Amygdala (tissue), 56 donors: ENCODE measurements at regions not wholly inside any gene's neighbourhood (a gene's known extent, or its start where the extent isn't known, plus 50 kb on each side); places are given as distances from the start of the nearest gene placed in this dataset.

Experiments
- DNase-seq, 56 donors: peaks; one replicate each; lab custom pipeline; 2025; lab: John Stamatoyannopoulos, UW

- no peak for DNase-seq
Measured at GRCh38 chr14:89614009-89614691, 197.1 kb upstream of the FOXN3 start.

GRCh38 chr14:89613260-89614008 lies 196.4 kb upstream of the FOXN3 start:
- DNase-seq = no peak

DNA sequence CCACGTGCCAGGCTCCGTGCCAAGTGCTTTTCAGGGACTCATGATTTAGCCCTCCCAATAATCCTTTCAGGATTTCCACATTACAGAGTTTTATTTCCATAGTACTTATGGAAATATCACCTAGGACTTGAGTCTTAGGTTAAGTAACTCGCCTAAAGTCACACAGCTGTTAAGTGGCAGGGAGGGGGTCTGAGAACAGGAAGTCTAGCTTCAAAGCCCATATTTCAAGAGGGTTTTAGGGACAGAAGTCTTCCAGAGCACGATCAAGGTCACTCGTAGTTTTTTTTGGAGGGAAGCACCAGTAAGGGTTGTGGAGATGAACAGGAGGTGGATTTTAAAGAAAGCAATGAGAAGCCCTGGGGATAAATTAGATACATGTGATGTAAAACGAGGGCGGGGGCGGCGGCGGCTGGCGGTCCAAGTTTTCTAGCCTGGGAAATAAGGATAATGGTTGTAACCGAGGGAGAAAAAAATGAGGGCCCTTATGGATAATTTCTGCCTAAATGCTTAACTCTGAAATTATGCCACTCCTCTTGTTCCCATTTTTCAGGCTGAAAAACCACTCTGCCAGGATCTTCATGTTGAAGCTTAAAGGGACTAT lies 192.6 kb upstream of the FOXN3 start:
- no peak for DNase-seq

DNA sequence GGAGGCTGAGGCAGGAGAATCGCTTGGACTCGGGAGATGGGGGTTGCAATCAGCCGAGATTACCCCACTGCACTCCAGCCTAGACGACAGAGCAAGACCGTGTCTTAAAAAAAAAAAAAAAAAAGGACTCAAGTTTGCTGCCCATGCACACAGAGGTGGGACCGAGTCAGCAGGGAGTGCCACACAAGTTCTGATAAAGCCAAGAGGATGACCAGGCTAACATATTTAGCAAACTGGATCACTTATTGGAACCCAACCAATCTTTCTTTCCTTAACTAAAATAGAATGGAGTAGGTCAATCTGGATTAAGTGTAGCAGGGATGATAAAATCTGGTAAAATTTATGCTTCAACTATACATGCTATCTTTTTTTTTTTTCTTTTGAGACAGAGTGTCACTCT lies 190.4 kb upstream of the FOXN3 start:
- DNase-seq = no peak

DNA sequence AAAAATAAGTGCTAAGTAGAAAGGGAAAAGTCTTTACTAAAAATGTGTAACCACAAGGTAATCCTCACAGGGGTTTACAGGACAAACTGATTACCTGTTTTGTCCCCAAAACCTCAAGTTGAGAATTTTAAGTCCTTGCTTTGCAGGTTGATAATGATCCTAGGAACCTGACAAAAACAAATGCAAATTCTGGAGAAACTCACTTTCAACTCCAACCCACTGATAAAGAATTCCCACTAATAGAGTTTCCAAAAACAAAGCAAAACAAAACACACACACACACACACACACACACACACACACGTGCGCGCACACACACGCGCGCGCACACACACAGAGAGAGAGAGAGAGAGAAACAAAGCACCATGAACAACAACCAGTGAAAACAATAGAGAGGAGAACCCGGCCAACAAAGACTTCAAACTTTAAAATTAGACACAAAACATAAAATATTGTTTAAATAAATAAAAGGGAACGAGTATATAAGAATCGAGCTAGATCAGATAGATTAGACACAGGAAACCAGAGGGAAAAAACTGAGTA lies 187.0 kb upstream of the FOXN3 start:
- DNase-seq = no peak

- no peak for DNase-seq
Measured at GRCh38 chr14:89600950-89601826, 184.2 kb upstream of the FOXN3 start.

GRCh38 chr14:89600029-89600428 lies 183.0 kb upstream of the FOXN3 start:
- DNase-seq = no peak

- no peak for DNase-seq
Measured at GRCh38 chr14:89598548-89599186, 181.6 kb upstream of the FOXN3 start.

- DNase-seq = no peak
Measured at GRCh38 chr14:89592961-89593360, 175.9 kb upstream of the FOXN3 start.

DNA sequence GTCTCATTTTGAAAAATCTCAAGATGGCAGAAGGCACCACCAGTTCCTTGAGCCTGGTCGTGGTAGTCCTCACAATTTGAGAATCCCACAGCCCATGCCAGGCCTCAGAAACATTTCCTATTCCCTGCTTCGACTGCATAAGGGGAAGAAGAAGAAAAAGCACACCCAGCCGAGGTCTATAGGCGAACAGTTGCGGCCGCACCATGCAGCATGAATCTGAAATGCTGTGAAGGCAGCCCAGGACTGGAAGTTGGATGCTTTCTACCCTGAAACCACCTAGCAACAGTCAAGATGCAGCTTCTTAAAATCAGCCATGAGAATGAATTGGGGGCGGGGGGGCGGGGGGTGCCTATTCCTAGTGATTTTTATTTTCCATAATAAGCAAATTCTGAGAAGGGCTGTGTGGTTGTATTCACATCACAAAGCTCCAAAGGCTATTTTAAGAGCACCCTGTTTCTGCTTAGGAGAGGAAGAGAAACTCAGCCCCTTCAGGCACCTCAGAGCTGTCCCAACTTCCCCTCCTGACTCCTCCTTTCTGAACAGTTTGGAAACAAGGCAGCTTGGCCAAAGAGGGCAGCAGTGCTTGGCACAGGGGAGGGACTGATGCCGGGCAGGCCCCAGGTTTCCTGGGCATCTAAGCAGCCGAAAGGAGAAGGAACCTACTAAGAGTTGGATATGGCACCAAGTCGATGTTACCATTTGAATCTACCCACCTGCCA lies 172.5 kb upstream of the FOXN3 start:
- DNase-seq = peak in 11 of 56 donors; percentile 5 to 48 (median 18)

- no peak for DNase-seq
Measured at GRCh38 chr14:89588840-89589296, 171.8 kb upstream of the FOXN3 start.

GRCh38 chr14:89588016-89588415 lies 171.0 kb upstream of the FOXN3 start:
- no peak for DNase-seq

- no peak for DNase-seq
Measured at GRCh38 chr14:89587136-89587420, 170.0 kb upstream of the FOXN3 start.

DNA sequence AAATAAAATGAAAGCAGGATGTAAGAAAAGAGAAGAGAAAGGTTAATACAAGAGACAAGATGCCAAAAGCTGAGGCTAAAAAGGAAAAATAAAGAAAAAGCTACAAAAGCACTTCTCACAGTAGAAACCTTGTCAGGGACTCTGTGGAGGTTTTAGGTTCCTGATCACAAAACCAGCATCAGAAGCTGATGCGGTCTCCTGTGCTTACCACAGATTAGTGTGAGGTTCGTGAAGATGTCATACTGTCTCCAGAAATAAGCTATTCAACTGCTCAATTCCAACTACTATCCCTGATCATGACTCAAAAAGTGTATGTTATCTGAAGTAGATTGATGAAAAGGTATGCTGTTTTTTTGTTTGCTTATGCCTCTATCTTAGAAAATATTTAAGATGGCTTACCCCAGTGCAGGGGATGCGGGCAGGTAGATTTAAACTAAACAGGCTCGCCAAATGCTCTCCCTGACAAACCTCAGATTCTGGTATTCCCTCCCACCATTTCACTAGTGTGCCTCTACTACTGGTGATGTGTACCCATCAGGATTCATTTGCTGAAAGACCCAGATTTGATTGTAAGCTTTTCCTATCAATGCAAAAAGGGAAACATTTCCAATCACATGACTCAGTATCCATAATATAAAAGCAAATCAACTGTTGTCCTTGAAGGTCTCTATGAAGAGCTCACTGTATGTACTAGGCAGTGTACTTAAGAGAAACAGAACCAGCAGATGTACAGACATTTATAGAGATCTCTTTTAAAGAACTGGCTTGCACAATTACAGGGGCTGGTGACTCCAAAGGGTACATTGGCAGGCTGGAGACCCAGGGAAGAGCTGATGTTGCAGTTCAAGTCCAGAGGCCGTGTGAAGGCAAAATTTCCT lies 169.5 kb upstream of the FOXN3 start:
- no peak for DNase-seq

DNA sequence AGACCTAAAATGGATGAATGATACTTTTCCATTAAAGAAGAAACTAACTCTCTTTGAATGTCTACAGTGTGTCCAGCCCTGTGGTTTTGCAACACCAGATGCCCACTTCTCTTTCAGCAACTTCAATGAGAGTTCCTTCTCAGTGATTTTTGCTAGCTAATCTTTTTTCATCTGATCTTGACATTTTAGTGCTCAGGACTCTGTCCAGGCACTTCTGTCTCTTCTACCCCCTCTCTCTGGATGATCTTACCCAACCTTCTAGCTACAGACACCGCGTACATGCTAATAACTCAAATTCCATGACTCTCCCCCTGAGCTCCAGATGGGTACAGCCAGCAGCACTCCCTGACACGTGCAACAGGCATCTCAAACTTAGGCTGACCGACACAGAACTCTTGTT lies 161.1 kb upstream of the FOXN3 start:
- peak in 2 of 56 donors; percentile 7 to 8 for DNase-seq

DNA sequence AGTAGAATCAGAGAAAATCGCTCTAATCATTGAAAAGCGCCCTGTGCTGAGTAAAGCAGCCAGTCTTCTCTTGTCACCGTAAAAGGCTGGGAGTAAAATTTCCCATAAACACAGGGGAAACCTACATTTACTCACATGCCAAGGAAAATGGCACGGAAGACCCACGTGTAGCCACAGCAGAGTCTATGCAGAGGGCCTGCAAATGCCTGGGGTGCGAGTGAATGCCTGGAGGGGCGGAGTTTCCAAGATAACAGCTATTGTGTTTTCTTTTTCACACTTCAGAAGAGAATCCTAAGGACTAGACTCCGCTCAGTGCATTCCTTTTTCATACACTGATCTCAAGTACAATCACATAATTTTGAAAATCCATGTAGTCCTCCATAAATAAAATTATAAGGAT lies 159.9 kb upstream of the FOXN3 start:
- DNase-seq = no peak

GRCh38 chr14:89576145-89576927 lies 159.3 kb upstream of the FOXN3 start:
- DNase-seq = no peak
